ENCODE measurements at regions not wholly inside any gene's neighbourhood (a gene's known extent, or its start where the extent isn't known, plus 50 kb on each side); places are given as distances from the start of the nearest gene placed in this dataset.

DNA sequence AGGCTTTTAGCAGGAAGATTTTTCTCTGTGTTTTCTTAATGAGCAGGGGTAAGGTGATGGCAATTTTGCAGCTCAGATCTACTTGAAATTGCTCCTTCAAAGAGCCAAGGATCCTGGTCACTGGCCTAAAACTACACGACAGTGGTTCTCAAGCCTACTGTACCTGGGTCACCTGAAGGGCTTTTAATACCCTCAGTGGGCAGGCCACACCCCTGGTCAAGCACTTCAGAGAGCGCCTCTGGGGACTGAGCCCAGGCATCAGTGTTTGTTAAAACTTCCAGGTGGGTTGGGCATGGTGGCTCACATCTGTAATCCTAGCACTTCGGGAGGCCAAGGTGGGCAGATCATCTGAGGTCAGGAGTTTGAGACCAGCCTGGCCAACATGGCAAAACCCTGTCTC lies 158.4 kb downstream of the FAM43A start:
- DNase-seq (ENCODE audit: insufficient read length, low spot score, missing footprints): no peak
- TF ChIP-seq, protein P1, sequence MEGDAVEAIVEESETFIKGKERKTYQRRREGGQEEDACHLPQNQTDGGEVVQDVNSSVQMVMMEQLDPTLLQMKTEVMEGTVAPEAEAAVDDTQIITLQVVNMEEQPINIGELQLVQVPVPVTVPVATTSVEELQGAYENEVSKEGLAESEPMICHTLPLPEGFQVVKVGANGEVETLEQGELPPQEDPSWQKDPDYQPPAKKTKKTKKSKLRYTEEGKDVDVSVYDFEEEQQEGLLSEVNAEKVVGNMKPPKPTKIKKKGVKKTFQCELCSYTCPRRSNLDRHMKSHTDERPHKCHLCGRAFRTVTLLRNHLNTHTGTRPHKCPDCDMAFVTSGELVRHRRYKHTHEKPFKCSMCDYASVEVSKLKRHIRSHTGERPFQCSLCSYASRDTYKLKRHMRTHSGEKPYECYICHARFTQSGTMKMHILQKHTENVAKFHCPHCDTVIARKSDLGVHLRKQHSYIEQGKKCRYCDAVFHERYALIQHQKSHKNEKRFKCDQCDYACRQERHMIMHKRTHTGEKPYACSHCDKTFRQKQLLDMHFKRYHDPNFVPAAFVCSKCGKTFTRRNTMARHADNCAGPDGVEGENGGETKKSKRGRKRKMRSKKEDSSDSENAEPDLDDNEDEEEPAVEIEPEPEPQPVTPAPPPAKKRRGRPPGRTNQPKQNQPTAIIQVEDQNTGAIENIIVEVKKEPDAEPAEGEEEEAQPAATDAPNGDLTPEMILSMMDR (IDR thresholded peaks at IDR 0.05; ENCODE audit: extremely low read depth, low read depth, low read length): no peak
- Histone ChIP-seq H3K4me3 (ENCODE audit: insufficient read depth, low read length) (no peak overlapping the region), H2AFZ (ENCODE audit: low read length) (no peak overlapping the region), H3K4me2 (ENCODE audit: insufficient read depth, low read length) (no peak overlapping the region), H3K9me3 (ENCODE audit: low read depth, low read length) (no peaks in the 10 kb centered on the region), H3K27ac (ENCODE audit: low read depth, low read length) (no peak overlapping the region), H3K27me3 (ENCODE audit: insufficient read depth, low read length) (peaks cover 4% of the 10 kb centered on the region), H3K36me3 (ENCODE audit: insufficient read depth, low read length) (no peaks in the 10 kb centered on the region), H4K20me1 (ENCODE audit: insufficient read depth, low read length) (no peaks in the 10 kb centered on the region), H3K4me1 (ENCODE audit: insufficient read depth, low read length) (no peaks in the 10 kb centered on the region), H3K79me2 (ENCODE audit: insufficient read depth, low read length) (no peaks in the 10 kb centered on the region)

DNA sequence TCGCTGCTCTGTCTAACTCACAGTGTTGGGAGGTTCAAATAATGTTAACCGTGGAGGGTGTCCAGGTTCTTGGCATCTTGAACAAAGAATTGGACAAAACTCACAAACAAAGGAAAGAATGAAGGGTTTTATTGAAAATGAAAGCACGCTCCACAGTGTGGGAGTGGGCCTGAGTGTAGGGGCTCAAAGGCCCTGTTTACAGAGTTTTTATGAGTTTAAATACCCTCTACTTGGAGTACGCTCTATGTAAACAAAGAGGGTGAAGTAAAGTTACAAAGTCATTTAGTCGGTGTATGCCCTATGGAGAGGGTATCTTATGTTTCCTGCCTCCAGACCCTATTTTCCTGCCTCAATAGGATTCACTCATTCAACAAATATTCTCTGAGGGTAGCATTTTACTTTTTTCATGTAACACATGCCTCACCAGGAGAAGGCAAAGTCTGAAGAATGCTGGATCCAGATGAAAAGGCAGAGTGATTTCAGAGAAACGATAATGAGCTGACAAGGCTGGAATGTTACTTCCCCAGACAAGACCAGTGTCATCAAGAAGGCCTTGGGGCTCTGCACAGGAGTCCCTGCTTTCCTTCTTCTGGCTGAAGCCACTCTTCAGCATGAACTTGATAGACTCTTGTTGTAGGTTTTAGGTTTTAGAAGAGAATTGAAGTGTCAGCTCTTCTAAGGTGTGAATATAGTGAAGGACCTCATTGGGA lies 163.6 kb downstream of the FAM43A start:
- Histone ChIP-seq H3K4me3 (ENCODE audit: insufficient read depth, low read length) (no peak overlapping the region), H3K27me3 (ENCODE audit: insufficient read depth, low read length) (peaks cover 5% of the 10 kb centered on the region), H4K20me1 (ENCODE audit: insufficient read depth, low read length) (no peaks in the 10 kb centered on the region), H3K79me2 (ENCODE audit: insufficient read depth, low read length) (no peaks in the 10 kb centered on the region), H3K36me3 (ENCODE audit: insufficient read depth, low read length) (no peaks in the 10 kb centered on the region), H3K27ac (ENCODE audit: low read depth, low read length) (no peak overlapping the region), H3K9me3 (ENCODE audit: low read depth, low read length) (no peaks in the 10 kb centered on the region), H3K4me1 (ENCODE audit: insufficient read depth, low read length) (no peaks in the 10 kb centered on the region), H2AFZ (ENCODE audit: low read length) (no peak overlapping the region), H3K4me2 (ENCODE audit: insufficient read depth, low read length) (no peak overlapping the region)
- no peak for DNase-seq (ENCODE audit: insufficient read length, low spot score, missing footprints)
- TF ChIP-seq, protein P1 (IDR thresholded peaks at IDR 0.05; ENCODE audit: extremely low read depth, low read depth, low read length): no peak

DNA sequence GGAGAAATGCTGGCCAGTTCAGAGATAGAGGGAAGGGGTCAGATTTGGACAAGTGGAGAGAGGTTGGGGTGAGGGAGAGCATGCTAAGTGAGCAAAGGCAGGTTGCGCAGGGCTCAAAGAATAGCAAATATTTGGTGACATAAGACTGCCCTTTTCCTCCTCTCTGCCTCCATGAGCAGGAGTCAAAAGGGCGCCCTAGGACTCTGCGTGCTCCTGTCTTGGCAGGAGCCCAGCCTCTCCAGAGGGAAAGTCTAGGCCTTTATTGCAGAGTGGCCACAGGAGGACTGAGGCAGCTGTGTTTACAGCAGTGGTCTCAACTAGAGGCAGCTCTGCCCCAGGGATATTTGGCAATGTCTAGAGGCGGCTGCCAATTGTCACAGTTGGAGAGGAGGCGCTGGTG lies 165.6 kb downstream of the FAM43A start:
- no peak for DNase-seq (ENCODE audit: insufficient read length, low spot score, missing footprints)
- H3K9me3 ChIP-seq (ENCODE audit: low read depth, low read length): no peaks in the 10 kb centered on the region
- no peak overlapping the region for H3K27ac ChIP-seq (ENCODE audit: low read depth, low read length)
- H3K4me3 ChIP-seq (ENCODE audit: insufficient read depth, low read length): no peak overlapping the region
- no peaks in the 10 kb centered on the region for H3K4me1 ChIP-seq (ENCODE audit: insufficient read depth, low read length)
- H3K36me3 ChIP-seq (ENCODE audit: insufficient read depth, low read length): no peaks in the 10 kb centered on the region
- TF ChIP-seq, protein P1 (IDR thresholded peaks at IDR 0.05; ENCODE audit: extremely low read depth, low read depth, low read length): no peak
- no peaks in the 10 kb centered on the region for H3K79me2 ChIP-seq (ENCODE audit: insufficient read depth, low read length)
- peaks cover 8% of the 10 kb centered on the region for H3K27me3 ChIP-seq (ENCODE audit: insufficient read depth, low read length)
- H3K4me2 ChIP-seq (ENCODE audit: insufficient read depth, low read length): no peak overlapping the region
- no peak overlapping the region for H2AFZ ChIP-seq (ENCODE audit: low read length)
- H4K20me1 ChIP-seq (ENCODE audit: insufficient read depth, low read length): no peaks in the 10 kb centered on the region

DNA sequence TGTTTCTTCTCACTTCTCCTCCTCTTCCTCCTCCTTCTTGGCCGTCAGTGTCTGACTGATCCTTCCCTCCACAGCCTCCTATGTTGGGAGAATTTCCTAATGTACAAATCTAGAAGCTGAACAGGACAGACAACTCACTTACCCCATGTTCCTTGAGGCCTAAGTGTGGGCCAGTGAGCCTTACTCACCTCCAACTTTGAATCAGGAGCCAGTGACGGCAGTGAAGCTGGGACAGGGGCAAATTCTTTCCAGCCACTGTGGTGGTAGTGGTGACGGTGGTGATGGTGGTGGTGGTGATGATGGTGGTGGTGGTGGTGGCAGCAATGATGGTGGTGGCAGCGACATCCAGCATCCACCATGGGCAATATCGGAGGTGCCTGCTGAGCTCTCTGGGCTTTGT lies 166.3 kb downstream of the FAM43A start:
- Histone ChIP-seq H3K9me3 (ENCODE audit: low read depth, low read length) (no peaks in the 10 kb centered on the region), H3K4me3 (ENCODE audit: insufficient read depth, low read length) (no peak overlapping the region), H3K36me3 (ENCODE audit: insufficient read depth, low read length) (no peaks in the 10 kb centered on the region), H3K27me3 (ENCODE audit: insufficient read depth, low read length) (peaks cover 8% of the 10 kb centered on the region), H3K27ac (ENCODE audit: low read depth, low read length) (no peak overlapping the region), H3K79me2 (ENCODE audit: insufficient read depth, low read length) (no peaks in the 10 kb centered on the region), H2AFZ (ENCODE audit: low read length) (no peak overlapping the region), H3K4me2 (ENCODE audit: insufficient read depth, low read length) (no peak overlapping the region), H4K20me1 (ENCODE audit: insufficient read depth, low read length) (no peaks in the 10 kb centered on the region), H3K4me1 (ENCODE audit: insufficient read depth, low read length) (no peaks in the 10 kb centered on the region)
- DNase-seq (ENCODE audit: insufficient read length, low spot score, missing footprints): no peak
- TF ChIP-seq, protein P1 (IDR thresholded peaks at IDR 0.05; ENCODE audit: extremely low read depth, low read depth, low read length): no peak
